Osteoblast (primary cell): ENCODE measurements at regions not wholly inside any gene's neighbourhood (a gene's known extent, or its start where the extent isn't known, plus 50 kb on each side); places are given as distances from the start of the nearest gene placed in this dataset.
A peak's percentile ranks its signal among the peaks of the same experiment; 100 is the strongest.

Source experiments
- DNase-seq: peaks from one replicate; pipeline ENCODE4 v3.0.0; 2011; ENCODE audit warnings: low spot score, mixed read lengths; ENCODE audit not compliant: insufficient read length; ENCODE audit errors: missing footprints
- H2AFZ ChIP-seq: 2 replicates; pipeline ENCODE4 v1.6.0; 2011; ENCODE audit warnings: mild to moderate bottlenecking, low read length
- H3K27ac ChIP-seq: 2 replicates; pipeline ENCODE4 v1.5.1; 2011; ENCODE audit warnings: mild to moderate bottlenecking, low read depth, low read length, moderate library complexity
- H3K27me3 ChIP-seq: 2 replicates; pipeline ENCODE4 v1.6.0; 2012; ENCODE audit warnings: mild to moderate bottlenecking, control low read depth, inconsistent platforms, low read length, moderate library complexity; ENCODE audit not compliant: insufficient read depth
- H3K36me3 ChIP-seq: 2 replicates; pipeline ENCODE4 v1.5.1; 2011; ENCODE audit warnings: mild to moderate bottlenecking, low read length, control low read depth, moderate library complexity; ENCODE audit not compliant: insufficient read depth
- H3K4me1 ChIP-seq: 2 replicates; pipeline ENCODE4 v1.5.1; 2011; ENCODE audit warnings: mild to moderate bottlenecking, low read length, control low read depth, moderate library complexity; ENCODE audit not compliant: insufficient read depth
- H3K4me2 ChIP-seq: 2 replicates; pipeline ENCODE4 v1.6.0; 2011; ENCODE audit warnings: mild to moderate bottlenecking, low read length; ENCODE audit not compliant: insufficient read depth
- H3K4me3 ChIP-seq: fragments of 200-600 bp; sonication (generic); 3 replicates; pipeline ENCODE4 v1.5.1; 2012; ENCODE audit warnings: mild to moderate bottlenecking, low read length, inconsistent platforms; ENCODE audit not compliant: insufficient read depth
- H3K79me2 ChIP-seq: 2 replicates; pipeline ENCODE4 v1.6.0; 2012; ENCODE audit warnings: mild to moderate bottlenecking, low read length, control low read depth, inconsistent platforms; ENCODE audit not compliant: insufficient read depth
- H3K9me3 ChIP-seq: 2 replicates; pipeline ENCODE4 v1.5.1; 2011; ENCODE audit warnings: low read depth, low read length, control low read depth
- H4K20me1 ChIP-seq: 2 replicates; pipeline ENCODE4 v1.6.0; 2012; ENCODE audit warnings: mild to moderate bottlenecking, low read length, control low read depth; ENCODE audit not compliant: insufficient read depth
- TF ChIP-seq, protein P1 (sequence below): IDR thresholded peaks from 2 replicates; pipeline ENCODE4 v1.5.1; 2011; ENCODE audit warnings: mild to moderate bottlenecking, low read depth, low read length, moderate library complexity; ENCODE audit errors: extremely low read depth

DNA sequence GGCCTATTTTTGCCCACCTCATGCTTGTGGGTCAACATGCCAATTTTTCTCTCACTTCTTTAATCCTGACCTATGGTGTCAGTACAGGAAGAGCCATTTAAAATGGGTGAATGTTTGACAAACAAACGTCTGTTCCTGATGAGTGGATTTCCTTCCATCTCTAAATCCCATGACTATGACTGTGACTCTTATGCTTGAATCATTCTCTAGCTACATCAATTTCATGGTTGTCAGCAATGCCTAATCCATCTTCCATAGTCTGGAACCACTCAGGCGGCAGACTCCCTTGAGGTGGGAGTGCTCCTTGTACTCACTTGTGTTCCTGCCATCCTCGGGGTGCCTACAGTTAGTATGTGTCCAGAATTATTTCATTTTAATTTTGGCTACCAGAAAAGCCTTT is 194.9 kb upstream of the RPS6KA3 start:
- DNase-seq: no peak
- H3K4me3 ChIP-seq: no peak overlapping the region
- no peak overlapping the region for H3K4me2 ChIP-seq
- H3K36me3 ChIP-seq: no peaks in the 10 kb centered on the region
- no peaks in the 10 kb centered on the region for H3K9me3 ChIP-seq
- H3K27ac ChIP-seq: peak overlapping the region; percentile 5
- H2AFZ ChIP-seq: no peak overlapping the region
- H3K27me3 ChIP-seq: no peaks in the 10 kb centered on the region
- no peaks in the 10 kb centered on the region for H4K20me1 ChIP-seq
- TF ChIP-seq, protein P1, sequence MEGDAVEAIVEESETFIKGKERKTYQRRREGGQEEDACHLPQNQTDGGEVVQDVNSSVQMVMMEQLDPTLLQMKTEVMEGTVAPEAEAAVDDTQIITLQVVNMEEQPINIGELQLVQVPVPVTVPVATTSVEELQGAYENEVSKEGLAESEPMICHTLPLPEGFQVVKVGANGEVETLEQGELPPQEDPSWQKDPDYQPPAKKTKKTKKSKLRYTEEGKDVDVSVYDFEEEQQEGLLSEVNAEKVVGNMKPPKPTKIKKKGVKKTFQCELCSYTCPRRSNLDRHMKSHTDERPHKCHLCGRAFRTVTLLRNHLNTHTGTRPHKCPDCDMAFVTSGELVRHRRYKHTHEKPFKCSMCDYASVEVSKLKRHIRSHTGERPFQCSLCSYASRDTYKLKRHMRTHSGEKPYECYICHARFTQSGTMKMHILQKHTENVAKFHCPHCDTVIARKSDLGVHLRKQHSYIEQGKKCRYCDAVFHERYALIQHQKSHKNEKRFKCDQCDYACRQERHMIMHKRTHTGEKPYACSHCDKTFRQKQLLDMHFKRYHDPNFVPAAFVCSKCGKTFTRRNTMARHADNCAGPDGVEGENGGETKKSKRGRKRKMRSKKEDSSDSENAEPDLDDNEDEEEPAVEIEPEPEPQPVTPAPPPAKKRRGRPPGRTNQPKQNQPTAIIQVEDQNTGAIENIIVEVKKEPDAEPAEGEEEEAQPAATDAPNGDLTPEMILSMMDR: no peak
- H3K79me2 ChIP-seq: no peaks in the 10 kb centered on the region
- H3K4me1 ChIP-seq: no peaks in the 10 kb centered on the region

DNA sequence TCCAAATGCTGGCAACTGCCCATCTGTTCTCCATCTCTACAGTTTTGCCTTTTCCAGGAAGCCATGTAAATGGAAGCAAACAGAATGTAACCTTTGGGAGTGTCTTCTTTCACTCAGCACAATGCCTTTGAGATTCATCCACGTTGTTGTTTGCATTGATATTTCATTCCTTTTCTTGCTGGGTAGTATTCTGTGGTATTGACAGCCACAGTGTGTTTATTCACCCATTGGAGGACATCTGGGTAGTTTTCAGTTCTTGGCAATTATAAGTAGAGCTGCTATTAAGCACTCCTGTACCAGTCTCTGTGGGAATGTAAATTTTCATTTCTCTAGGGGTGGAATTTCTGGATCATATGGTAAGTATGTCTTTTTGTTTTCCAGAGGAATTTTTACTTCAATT is 194.3 kb upstream of the RPS6KA3 start:
- peak overlapping the region; percentile 5 for H3K27ac ChIP-seq
- no peak for DNase-seq
- H3K36me3 ChIP-seq: no peaks in the 10 kb centered on the region
- no peaks in the 10 kb centered on the region for H4K20me1 ChIP-seq
- no peak overlapping the region for H3K4me3 ChIP-seq
- H3K27me3 ChIP-seq: no peaks in the 10 kb centered on the region
- no peak overlapping the region for H2AFZ ChIP-seq
- no peaks in the 10 kb centered on the region for H3K4me1 ChIP-seq
- no peak overlapping the region for H3K4me2 ChIP-seq
- H3K79me2 ChIP-seq: no peaks in the 10 kb centered on the region
- TF ChIP-seq, protein P1: no peak
- H3K9me3 ChIP-seq: no peaks in the 10 kb centered on the region

- TF ChIP-seq, protein P1: no peak
- H3K4me3 ChIP-seq: no peak overlapping the region
- no peaks in the 10 kb centered on the region for H4K20me1 ChIP-seq
- no peaks in the 10 kb centered on the region for H3K36me3 ChIP-seq
- DNase-seq: no peak
- H3K79me2 ChIP-seq: no peaks in the 10 kb centered on the region
- no peaks in the 10 kb centered on the region for H3K9me3 ChIP-seq
- no peak overlapping the region for H3K4me2 ChIP-seq
- no peak overlapping the region for H3K27ac ChIP-seq
- no peaks in the 10 kb centered on the region for H3K4me1 ChIP-seq
- no peaks in the 10 kb centered on the region for H3K27me3 ChIP-seq
- no peak overlapping the region for H2AFZ ChIP-seq
Observed at GRCh38 chrX:20459410-20460350, 193.0 kb upstream of the RPS6KA3 start.

- TF ChIP-seq, protein P1: no peak
- H3K79me2 ChIP-seq: no peaks in the 10 kb centered on the region
Observed at GRCh38 chrX:20456971-20457370, 190.3 kb upstream of the RPS6KA3 start.

More at GRCh38 chrX:20456971-20457370, 190.3 kb upstream of the RPS6KA3 start:
- Histone ChIP-seq H2AFZ (no peak overlapping the region), H4K20me1 (no peaks in the 10 kb centered on the region), H3K27me3 (no peaks in the 10 kb centered on the region), H3K4me1 (peaks cover 6% of the 10 kb centered on the region), H3K4me2 (no peak overlapping the region), H3K9me3 (no peaks in the 10 kb centered on the region), H3K36me3 (no peaks in the 10 kb centered on the region), H3K27ac (no peak overlapping the region), H3K4me3 (no peak overlapping the region)
- no peak for DNase-seq
